HG02610 (cell line): ENCODE measurements at regions not wholly inside any gene's neighbourhood (a gene's known extent, or its start where the extent isn't known, plus 50 kb on each side); places are given as distances from the start of the nearest gene placed in this dataset.
"Not testable (repeated sequence)": the region's sequence is repeated elsewhere in the genome, so short reads cannot be mapped to it uniquely, and the experiment has no call there.

Experiments used
- ATAC-seq: cut with Tn5 transposase; IDR thresholded peaks from one replicate; pipeline ENCODE4 v1.9.1; 2021; ENCODE audit warnings: mild to moderate bottlenecking, moderate library complexity; ENCODE audit not compliant: unreplicated experiment

DNA sequence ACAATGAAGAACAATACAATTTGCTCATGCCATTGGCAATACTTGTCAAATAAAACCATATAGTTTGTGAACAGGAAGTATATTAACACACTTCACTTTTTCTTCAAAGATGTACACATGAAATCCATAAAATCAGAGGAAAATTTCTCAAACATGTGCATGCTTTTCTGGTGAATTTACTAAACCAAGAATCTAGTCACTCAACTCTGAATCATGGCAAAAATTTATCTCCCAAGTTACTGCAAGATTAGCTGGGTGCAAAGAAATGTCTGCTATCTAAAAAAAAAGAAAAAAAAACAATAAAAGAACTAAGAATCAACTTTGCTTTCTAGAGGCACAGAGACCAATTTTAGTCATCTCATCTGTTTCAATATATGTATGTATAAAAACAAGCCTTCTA lies 419.2 kb downstream of the NR4A2 start:
- no peak for ATAC-seq

DNA sequence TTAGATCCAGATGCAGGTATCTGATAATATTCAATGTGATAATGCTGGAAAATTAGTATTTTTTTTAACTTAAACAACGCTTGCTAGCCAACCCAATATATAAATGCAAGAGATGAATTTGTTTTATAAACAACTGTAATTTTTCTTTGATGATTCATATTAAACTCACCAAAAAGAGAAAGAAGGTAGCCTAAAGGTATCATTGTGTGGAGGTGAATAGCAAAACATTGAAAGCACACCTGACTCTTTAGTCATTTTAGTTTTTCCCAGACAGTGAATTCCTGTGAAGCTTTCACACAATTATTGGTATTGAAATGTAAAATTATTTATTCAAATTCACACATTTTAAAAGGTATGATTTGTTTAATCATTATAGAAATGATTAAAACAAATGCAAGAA lies 424.0 kb downstream of the NR4A2 start:
- ATAC-seq = no peak

DNA sequence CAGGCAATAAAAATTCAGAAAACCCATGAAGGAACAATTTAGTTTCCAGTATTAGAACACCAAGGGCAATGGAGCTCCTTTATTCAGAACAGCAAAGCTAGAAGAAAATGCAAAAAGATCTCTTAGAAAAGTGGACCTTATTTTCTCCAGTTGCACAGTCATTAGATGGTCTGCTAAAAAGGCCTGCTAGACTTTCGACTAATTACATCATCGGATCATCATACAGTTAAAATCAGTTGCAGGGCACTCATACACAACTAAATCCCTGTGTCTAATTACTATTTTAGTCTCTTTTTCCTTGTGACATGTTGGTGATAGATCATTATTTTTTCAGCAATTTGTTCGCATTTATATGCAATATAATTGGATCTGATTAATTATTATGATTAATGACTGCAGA lies 425.3 kb downstream of the NR4A2 start:
- ATAC-seq = no peak

DNA sequence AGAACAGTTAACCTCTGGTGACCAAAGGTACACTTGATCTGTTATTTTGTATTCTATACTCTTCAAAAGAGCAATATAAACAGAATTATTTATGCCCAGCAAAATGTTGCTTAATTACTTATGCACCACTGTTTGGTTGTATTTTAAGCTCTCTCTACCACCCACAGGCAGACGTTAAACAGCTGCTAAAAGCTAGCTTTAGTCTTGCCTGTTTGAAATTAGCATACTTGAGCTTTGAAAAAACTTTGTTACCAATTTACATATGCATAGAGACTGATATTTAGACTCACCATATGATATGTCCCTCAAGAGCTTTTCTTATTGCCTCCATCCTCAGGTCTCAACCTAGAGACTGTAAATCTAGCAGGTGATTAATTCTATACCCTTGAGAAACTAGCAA lies 426.9 kb downstream of the NR4A2 start:
- no peak for ATAC-seq

DNA sequence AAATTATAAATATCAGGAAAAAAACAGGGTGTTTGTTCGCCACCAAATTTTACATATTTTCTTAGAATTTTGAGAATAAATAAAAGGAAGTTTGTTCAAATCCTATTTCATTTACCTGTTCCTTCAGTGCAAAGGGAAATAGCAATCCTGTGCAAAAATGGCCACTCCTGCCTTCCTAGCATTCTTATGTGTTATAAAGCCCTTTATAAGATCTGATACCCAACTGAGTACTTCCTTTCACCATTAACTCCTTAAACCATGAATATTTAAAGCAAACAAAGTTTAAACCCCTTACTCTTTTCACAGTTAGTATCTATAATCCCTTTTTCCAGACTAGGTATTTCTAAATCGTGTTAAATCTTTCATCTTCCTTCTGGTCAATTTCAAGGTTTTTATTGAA lies 427.8 kb downstream of the NR4A2 start:
- ATAC-seq = no peak

DNA sequence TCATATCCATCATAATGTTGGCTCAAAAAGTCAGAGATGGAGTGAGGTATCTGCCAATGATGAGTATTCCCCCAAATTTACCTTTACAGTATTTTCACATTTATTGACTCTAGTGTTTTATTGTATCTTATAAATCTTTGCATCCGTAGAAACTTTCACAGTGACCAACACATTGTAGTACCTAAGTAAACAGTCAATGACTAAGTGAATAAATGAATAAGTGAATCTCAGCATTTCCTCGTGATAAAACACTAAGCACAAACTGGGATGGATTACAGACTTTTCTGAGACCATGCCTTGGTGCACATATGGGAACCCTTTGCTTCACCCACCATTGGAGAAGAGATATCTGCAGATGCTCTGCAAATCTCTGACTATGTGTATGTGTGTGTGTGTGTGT lies 429.9 kb downstream of the NR4A2 start:
- no peak for ATAC-seq

DNA sequence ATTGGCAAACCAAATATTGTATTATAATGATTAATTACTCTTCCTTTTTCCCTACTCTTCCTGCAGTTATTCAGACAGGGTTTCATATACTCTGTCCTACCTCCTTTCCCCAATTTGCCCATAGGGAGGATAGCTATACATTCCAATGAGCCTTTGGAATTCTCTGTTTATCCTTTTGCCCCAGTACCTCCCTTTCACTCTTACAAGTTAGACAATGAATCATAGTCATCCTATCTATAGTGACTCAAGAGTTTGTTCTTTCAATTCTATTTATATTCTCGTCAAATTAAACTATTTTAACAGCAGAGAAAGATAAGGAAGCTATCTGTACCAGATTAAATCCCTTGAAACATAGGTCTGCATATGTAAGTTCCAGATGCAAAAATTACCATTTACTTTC lies 437.5 kb downstream of the NR4A2 start:
- no peak for ATAC-seq

DNA sequence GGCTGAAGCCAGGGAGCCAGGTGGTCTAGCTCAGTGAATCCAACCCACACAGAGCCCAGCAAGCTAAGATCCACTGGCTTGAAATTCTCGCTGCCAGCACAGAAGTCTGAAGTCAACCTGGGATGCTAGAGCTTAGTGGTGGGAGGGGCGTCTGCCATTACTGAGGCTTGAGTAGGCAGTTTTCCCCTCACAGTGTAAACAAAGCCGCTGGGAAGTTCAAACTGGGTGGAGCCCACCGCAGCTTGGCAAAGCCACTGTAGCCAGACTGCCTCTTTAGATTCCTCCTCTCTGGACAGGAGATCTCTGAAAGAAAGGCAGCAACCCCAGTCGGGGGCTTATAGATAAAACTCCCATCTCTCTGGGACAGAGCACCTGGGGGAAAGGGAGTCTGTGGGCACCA lies 452.1 kb downstream of the NR4A2 start:
- ATAC-seq = not testable (repeated sequence)

DNA sequence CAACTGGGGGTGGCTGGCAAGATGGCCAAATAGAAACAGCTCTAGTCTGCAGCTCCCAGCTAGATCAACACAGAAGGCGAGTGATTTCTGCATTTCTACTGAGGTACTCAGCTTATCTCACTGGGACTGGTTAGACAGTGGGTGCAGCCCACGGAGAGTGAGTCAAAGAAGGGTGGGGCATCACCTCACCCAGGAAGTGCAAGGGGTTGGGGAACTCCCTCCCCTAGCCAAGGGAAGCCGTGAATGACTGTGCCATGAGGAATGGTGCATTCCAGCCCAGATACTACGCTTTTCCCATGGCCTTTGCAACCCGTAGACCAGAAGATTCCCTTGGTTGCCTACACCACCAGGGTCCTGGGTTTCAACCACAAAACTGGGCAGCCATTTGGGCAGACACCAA lies 452.6 kb downstream of the NR4A2 start:
- ATAC-seq = not testable (repeated sequence)

DNA sequence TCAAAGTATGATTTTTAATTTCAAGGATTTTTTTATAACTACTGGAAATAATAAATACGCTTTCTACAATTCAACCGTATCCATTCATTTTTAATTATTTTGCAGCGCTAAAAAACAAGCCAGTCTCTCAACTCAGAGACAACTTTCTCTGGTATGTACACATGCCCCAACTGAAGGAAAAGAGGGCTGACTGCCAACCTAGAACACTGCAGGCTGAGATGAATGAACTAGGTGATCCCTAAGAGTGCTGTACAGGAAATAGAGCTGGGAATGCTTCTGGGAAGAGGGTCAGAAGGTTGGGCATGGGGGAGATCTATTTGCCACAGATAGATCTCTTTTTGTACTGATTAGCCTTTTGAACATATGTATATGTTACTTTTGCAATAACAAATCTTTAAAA lies 460.1 kb downstream of the NR4A2 start:
- no peak for ATAC-seq

DNA sequence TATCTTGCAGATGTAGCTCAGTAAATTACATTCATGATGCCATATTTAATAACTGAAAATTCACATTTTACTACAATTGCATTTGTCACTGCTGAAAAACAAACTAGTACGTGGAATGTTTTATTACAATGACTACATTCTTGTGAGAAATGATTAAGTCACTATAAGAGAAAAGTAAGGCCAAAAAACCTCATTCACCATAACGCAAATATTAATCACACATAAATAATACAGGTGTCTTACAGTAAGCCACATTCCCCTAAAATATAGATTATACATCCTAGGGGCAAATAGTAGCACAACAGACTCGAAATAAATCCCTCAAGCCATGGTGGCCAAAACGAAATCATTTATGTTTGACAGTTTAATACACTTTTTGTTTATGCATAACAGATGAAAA lies 460.6 kb downstream of the NR4A2 start:
- no peak for ATAC-seq

DNA sequence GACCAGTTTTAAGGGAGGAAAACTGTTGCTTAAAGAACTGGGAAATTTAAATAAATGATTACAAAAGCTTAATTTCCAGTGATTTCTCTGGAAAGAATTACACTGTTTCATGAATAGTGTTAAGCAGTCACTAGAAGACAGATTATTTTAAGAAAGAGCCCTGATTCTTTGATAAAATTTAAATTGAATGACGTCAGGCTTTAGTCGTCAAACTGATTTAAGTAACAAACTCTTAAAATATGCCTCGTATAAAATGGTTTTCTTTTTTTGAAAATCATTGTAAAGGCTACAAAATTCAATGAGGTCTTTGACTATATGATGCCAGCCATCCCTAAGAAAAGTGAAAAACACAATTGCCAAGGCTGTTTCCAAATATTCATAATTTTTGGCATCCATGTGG lies 465.0 kb downstream of the NR4A2 start:
- ATAC-seq = no peak

DNA sequence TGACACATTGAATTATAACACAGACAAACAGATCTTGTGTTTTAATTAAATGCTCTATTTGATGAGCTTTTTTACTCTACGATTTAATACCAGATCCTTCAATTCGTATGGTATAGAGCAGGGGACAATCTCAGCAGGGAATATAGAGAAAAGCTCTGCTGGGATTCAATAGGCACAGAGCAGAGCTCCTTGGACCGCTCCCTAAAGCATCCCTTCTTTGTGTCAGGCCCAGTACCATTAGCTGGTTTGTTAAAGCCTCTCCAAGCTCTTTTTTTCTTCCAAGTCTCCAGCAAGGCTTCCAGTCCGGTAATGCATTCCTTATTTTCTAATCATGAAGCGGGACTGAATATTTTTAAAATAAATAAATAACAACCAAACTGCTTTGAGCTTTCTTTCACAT lies 466.0 kb downstream of the NR4A2 start:
- no peak for ATAC-seq

DNA sequence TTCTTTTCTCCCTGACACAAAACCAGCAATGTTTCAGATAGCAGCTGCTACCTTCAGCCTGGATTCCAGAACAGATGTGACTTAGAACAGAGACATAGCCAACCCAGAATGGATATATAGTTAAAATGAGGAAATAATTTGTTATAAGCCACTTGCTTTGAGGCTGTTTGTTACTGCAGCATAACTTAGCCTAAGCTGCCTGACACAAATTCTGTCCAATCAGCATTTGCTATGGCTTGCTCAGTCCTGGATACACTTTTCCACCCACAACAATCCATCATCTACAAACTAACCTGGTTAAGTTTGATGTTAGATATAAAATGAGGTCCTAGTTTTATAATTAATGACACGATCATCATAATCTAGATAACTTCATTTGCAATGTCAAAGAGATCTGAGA lies 480.4 kb downstream of the NR4A2 start:
- ATAC-seq = no peak

DNA sequence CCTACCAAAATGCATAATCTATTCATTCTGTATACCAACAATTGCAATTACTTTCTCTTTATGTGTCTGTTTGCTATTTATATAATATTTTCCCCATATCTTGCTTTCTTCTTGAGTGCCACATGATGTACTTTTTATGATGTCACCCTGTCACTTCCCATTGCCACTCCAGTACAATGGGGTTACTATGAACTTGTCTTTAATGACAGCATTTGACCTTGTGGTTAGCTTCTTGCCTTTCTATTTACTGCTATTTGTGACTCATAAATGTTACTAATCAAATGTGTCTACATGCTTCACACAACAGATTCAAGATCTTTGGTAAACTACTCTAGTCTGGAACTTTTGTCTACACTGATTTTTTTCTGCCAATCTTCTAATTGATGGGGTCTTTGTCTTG lies 486.3 kb downstream of the NR4A2 start:
- ATAC-seq = no peak

DNA sequence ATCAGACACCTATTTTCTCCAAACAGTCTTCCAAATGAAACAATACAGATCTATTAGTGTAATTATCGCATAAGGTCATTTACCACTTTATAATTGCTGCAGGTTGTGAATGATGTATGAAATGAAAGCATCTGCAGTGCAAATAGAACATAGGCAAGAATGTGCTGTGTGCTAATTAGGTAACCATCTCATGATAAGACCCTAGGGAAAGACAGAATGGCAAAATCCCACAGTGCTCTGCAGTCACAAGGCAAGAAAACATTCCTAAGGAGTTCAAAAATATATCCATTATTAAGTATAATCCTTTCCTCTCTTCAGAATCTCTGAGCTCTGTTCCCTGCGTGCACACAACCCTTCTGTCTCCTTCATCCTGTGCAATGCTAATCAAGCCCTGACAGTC lies 488.1 kb downstream of the NR4A2 start:
- ATAC-seq = no peak

DNA sequence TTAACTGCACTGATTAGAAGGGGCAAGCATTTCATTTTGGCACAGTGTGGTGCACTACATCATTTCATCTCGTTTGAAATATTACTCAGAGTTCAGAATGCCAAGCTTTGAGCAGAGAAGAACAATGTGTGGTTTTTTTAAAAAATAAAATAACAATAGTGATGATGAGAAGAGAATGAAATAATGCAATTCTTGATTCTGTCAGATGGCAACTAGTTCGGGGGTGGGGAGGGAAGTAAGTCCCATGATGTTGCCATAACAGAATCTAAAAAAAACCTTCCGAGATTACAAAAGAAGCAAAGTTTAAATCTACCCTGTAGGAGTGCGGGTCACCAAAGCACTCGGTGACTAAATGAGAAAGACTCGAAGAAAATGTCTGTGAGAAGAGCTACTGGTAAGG lies 490.4 kb downstream of the NR4A2 start:
- ATAC-seq = no peak

DNA sequence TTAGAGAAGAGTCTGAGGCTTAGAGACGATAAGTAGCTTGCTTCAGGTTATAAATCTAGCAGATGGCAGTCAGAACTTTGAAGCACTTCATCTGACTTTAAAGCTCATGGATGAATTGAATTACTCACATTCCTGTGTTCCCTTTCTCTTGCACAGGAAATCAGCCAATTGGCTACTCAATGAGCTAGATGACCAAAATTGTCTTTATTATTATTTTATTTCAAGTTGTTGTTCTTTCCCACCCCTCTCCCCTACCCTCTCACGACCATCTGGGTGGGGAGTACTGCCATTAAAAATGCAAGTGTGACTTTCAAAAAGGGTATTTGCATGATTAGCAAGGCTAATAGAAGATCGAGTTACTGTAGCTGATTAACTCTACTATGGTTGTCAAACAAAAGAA lies 491.1 kb downstream of the NR4A2 start:
- ATAC-seq = no peak

DNA sequence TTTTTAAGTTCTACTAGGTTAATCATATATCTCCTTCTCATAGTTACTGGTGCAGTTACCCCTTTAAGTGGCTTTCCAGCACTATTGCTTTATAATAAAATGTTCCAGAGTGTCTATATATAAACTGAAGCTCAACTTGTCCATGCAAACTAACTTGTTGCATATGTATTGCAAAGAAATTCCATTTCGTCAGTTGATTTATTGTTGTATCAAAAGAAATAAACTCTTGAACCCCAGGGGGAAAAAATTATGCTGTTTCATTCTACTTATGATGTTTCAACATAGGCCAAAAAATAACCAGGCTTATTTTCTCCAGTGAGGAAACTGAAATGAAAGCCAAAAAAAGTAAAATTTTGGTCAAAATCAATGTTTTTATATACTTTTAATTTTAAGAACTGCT lies 491.9 kb downstream of the NR4A2 start:
- ATAC-seq = no peak

DNA sequence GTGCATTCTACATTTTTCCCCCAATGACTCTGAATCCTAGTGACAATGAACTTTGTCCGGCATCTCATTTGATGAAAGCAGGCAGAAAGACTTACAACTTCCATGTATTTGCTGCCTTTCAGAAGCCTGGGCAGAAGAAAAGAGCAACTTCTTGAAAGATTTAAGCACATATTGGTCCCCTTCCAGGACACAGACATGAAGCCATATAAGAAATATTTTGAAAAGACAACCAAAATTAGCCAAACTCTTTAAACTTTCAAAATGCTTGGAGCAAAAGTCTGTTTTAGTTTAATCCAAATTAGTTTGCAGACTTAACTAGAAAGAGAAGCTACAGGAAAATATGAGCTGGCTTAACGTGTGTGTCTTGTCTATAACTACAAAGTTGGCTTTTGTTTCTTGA lies 492.5 kb downstream of the NR4A2 start:
- no peak for ATAC-seq

DNA sequence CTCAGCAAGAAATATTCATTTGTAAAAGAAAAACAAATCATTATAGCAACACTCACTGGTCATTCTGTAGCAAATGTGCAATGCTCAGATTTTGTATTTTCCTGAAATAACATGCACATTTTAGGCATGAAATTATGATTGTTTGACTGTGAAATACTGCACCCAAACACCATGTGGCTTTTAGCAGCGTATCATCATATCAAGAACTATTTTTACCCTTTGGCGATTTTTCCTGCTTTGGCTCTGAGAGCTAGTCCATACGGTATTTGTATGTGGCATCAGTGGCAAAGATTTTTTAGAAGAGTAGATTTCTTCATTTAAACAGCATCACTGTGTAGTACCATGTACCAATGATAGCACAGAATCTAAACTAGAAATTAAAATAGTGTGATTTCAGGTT lies 493.1 kb downstream of the NR4A2 start:
- ATAC-seq = no peak

DNA sequence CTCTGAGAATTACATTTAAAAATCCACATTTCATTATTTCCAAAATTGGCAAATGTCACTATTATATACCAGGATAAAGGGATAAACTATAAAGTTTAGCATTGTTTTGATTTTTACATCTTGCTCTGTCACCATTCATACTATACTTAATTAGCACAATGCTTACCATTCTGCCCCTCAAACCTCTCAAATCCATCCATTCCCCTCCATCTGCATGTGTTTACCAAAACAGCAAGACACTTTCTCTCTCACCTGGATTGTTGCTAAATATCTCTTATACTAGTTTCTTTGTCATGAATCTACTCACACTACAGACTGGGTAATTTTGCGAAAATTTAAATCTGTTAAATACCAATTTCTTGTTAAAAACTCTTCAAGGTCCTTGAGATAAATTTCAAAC lies 496.1 kb downstream of the NR4A2 start:
- ATAC-seq = no peak

DNA sequence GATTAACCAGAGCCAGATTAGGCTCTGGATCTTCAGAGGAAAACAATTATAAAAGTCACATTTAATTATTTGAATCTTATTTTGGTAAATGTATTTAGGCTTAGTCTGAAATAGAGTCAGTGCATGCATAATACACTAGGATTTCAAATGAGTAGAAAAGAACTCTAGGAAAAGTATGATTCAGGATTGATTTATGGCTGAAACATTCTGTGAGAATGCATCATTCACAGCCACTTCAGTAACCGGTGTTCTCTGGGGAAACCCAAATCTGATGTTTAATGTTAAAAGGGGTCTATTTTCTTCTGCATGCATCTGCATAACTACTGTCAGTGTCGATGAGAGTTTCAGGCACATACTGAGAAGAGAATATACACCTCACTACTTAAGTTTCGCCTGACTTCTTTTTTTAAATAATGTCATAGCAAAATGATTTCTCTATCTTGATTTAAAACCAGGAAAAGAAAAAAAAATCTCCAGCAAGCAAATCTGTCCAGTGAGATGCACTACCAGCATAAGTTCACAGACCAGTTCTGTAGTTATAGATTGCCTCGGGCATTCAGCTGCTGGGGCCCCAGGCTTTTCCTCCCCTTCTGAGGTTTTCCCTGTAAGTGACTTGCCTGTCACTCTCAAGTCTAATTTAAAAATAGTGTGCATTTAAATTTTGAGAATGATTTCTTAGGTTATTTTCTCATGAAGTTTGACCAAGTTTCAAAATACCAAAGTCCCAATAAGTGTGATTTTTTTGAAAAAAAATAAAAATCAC lies 501.5 kb downstream of the NR4A2 start:
- ATAC-seq = no peak
